GM21619 (cell line): ENCODE measurements at regions not wholly inside any gene's neighbourhood (a gene's known extent, or its start where the extent isn't known, plus 50 kb on each side); places are given as distances from the start of the nearest gene placed in this dataset.
"Not testable (repeated sequence)": the region's sequence is repeated elsewhere in the genome, so short reads cannot be mapped to it uniquely, and the experiment has no call there.

Experiments used
- ATAC-seq: cut with Tn5 transposase; IDR thresholded peaks from one replicate; pipeline ENCODE4 v1.9.1; 2021; ENCODE audit not compliant: unreplicated experiment

DNA sequence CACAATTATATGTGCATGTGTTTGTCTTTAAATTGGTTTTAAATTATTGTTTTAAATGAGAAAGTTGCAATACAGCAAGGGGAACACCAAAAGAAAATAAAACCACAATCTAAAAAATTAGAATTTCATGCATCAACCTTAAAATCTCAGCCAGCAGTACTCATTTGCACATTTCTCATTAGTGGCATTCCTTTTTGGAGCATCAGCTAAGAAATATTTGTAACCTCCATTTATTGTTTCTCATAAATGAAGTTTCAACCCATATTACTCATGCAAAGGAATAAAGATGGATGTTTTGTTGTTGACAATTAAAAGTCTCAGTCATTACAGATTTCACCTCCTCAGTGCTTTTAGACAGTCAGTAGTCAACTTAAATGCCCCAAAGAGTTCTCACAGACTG, 160.1 kb downstream of the TBX15 start:
- no peak for ATAC-seq

DNA sequence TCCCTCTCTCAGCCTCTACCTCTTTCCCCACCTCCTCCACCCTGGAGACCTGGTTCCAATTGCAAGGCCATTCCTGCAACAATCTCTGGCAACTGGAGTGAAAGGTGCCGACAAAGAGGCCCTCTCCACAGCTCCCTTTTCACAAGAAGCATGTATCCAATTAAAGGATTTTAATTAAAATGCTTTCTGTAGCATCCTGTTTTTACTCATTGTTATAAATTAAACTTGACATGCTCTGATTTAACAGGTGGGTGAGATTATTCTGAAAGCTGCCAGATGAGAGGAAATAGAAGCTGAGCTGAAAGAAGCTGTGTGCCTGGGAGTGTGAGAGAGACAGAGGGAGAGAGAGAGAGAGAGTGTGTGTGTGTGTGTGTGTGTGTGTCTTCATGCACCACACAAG, 160.5 kb downstream of the TBX15 start:
- ATAC-seq: no peak

DNA sequence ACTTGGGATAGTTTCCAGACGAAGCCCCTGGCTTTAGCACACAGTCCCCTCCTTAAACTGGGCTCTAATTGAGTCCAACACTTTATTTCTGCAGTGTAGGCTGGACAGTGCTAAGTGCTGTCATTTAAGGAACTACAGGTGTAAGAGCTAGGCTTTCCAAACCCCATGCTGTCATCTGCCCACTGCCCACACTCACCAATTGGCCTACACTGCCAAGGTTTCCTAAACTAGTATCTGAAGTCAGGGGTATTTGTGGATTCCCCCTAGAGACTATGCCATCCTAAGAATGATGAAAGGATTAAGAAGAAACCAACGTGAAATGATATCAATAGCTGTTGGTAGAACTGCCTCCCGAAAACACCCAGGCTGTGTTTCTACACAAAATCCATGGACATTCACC, 160.9 kb downstream of the TBX15 start:
- ATAC-seq: no peak

DNA sequence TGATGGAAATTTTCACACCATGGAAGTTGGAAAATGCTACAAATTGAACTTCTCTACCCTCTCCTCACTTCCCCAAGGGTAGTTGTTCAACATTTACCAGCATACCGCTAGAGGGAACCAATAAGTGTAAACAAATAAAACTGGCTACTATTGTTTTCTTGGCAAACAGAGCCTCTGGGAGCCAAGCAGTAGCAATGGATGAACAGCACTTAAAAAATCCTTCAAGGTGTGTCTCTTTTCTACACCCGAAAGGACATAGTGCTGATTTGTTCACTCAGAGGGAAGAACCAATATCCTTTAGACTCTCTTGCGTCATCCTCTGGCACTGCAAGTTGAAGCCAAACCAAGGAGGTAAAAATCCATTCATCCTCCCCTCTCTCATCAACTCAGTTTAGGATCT, 161.5 kb downstream of the TBX15 start:
- no peak for ATAC-seq

DNA sequence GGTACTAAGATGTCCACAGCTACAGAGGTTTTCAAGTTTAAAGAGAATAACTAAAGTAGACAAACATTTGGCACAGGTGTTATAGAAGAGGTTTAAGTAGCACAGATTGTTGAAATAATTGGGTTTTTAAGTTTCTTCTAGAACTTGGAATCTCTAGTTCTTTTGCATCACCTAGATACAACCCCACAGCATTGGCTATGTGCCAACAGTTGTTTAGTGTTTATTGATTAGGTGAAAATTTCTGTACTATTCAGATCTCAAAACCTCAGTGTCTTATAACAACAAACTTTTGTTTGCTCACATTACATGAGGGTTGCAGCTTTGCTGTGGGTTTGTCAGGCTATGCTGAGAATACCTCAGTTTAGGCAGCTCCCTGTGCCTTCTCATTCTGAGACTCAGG, 162.5 kb downstream of the TBX15 start:
- ATAC-seq: no peak

DNA sequence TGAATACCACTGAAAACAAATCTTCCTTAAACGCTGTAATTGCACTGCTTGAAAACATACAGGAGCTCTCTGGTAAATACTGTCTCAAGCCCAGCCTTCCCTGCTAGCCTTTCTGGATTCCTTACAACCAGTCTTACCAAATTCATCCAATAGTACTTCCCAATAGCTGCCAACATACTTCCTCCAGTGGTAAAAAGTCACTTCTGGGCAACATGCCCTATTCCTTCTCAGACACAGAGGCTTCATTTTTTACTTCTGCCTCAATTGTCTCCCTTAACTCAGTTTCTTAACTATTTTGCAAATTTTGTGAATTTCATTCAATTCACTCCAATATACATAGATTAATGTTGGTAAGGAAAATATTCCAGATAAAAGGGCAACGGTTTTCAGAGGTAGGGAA, 166.3 kb downstream of the TBX15 start:
- ATAC-seq: no peak

DNA sequence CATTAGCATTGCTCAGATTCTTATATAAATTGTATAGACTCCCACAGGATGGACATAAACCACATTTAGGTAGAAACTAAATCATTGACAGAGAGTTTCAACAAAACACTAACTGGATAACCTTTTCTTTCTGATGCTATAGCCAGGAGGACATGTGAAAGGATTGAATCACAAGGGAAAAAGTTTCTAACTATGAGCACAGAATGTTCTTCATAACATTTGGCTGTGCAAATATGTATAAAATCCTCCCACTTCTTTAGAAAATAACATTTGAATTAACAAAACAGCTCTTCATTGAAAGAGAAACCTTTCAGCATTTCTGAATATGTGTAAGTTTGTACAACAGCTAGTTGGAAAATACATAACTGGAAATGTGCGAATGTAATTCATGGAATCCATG, 167.3 kb downstream of the TBX15 start:
- no peak for ATAC-seq

DNA sequence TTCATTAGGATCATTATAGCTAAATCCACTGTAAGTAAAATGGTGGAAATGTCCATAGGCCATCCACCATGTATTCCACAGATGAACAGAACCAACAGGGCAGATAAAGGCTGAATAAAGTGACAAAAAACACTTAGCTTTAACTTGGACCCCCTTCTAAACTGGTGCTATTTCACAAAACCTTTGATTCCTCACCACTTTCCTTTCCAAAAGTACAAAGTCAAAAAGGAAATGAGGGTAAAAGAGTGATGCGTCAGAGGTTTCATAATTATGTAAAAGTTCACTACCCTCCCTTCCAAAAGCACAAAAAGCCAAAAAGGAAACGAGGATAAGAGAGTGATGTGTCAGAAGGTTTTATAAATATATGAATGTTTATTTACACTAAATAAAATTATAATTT, 172.2 kb downstream of the TBX15 start:
- ATAC-seq: no peak

DNA sequence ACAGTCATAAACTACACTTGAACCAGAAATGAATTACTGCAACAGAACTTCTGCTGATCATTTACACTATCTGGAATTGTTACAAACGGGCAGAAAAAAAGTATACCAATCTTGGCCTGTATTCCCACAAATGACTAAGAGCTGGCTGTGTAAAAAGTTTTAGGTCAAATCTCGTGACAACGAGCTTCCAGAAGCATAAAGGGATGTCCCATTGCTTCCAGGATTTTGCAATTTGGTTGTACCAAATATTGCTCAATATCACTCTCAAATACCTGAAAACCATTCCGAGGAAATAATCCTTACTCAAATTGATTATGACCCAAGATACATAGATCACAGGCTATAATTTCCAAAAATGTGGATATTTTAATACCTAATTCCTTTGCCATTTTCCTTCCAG, 175.6 kb downstream of the TBX15 start:
- no peak for ATAC-seq

DNA sequence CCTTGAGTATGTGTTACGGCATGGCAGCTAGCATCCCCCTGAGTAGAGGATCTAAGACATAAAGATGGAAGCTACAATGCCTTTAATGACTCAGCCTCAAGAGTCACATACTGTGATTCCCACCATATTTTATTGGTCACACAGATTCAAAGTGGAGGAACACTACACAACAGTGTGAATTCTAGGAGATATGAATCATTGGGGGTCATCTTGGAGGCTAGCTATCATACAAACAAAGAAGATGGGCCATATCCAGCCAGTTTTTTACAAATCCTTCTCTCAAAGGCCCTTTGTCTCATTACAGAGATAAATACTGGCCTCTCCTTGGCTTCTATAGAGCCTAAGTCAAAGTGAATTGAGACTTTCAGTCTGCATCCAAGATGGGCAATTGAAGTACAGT, 177.0 kb downstream of the TBX15 start:
- ATAC-seq: no peak

DNA sequence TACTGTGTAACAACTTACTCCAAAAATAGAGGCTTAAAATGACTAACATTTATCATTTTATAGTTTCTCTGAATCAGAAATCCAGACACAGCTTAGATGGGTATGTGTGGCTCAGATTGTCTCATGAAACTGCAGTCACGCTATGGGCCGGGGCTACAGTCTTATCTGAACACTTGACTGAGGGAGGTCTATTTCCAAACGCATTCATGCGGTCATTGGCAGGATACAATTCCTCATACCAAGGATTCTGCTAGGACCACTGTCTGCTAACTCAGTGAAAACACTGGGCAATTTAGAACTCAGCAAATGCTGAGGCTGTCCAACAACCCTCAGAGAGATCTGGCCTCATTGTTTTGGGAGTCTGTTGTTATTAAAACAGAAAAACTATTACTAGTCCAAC, 178.6 kb downstream of the TBX15 start:
- ATAC-seq: no peak

DNA sequence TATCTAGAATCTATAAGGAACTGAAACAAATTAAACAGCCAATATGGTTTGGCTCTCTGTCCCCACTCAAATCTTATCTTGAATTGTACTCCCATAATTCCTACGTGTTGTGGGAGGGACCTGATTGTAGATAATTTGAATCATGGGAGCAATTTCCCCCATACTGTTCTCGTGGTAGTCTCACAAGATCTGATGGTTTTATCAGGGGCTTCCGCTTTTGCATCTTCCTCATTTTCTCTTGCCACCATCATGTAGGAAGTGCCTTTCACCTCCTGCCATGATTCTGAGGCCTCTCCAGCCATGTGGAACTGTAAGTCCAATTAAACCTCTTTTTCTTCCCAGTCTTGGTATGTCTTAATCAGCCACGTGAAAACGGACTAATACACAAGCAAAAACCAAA, 185.0 kb downstream of the TBX15 start:
- not testable (repeated sequence) for ATAC-seq

DNA sequence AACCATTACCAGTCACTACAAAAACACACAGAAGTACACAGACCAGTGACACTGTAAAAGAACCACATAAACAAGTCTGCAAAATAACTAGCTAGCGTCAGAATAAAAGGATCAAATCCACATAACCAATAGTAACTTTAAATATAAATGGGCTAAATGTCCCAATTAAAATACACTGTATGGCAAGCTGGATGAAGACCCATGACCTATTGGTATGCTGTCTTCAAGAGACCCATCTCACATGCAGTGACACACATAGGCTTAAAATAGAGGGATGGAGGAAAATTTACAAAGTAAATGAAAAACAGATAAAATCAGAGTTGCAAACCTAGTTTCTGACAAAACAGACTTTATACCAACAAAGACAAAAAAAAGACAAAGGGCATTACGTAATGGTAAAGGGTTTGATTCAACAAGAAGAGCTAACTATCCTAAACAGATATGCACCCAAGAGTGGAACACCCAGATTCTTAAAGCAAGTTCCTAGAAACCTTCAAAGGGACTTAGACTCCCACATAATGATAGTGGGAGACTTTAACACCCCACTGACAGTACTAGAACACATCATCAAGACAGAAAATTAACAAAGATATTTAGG, 196.9 kb downstream of the TBX15 start:
- ATAC-seq: no peak

DNA sequence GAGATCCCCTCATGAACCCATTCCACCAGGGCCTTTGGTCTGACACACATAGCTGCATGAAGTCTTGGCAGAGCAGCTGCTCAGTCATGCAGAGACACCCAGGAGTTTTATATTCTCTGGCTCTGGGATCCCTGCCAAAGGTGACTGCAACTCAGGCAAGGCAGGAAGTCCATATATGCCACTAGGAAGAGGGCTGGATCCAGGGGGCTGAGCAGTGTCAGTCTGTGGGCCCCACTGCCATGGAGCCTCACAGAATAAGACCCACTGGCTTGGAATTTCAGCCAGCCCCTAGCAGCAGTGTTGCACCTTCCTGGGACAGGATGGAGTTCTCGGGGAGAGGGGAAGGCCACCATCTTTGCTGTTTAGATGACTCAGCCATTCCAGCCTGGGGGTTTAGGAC, 199.7 kb downstream of the TBX15 start:
- ATAC-seq: no peak

DNA sequence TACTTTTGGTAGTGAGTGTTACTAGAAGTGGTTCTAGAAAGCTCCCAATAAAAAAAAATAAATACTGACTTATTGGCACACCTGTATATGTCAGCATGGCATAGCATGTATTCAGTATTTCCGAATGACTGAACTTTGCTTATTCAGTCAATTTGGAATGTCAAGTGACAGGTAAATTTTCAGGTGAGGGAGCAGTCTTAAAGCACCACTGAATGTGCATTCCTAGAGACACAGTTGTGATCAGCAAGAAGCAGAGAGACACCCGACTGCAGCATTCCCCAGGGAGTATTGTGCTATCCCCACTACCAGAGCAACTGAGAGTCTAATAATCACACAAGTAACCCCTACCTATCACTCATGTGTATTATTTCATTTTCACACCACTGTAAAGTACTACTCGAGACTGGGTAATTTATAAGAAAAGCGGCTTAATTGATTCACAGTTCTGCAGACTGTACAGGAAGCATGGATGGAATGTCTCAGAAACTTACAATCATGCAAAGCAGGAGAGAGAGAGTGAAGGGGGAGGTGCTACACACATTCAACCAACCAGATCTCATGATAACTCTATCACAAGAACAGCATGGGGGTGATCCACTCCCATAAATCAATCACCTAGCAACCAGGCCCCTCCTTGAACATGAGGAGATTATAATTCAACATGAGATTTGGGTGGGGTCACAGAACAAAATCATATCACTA, 201.5 kb downstream of the TBX15 start:
- no peak for ATAC-seq

DNA sequence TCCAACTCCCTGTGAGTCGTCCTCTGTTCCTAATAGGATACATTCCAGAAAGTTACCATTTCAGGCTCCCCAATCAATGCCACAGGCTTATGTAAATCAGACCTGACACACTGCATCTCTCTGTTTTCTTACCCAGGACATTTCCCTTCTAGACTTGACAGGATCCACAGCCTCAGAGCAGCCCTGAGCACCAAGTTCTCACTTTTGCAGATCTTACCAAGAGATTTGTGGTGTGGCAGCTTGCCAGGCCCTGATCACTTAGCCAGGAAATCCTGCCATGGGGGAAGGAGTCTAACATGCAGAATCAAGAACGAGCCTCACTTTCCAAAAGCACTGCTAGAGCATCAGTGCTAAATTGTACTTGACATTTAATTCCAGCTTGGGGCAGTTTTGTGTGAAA, 202.9 kb downstream of the TBX15 start:
- no peak for ATAC-seq

DNA sequence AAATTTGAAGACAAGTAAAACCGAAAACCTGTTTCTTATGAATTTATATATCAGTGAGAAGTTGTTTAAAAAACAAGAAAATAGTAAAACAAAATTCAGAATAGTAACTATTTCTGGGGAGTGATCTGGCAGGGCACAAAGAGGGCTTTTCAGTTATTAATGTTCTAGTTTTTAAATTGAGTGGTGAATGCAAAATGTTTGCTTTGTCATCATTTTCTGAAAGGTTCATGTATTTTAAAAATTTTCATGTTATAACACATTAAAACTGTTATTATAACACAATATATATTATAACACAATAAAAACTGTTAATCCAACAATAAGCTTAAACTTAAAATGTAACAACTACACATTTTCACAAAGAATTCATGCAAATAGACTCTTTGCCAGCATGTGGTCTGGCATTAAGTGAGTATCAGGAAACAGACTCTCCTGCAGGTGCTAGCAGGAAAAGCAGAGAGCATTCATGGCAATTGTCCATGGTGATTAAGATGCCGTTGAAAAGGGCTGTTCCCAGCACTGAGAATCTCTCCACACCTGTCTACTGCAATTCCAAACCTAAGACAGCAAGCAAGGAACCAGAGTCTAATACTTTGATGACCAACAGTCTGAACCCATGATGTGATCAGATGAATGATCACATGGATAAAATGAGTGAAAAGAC, 204.9 kb downstream of the TBX15 start:
- ATAC-seq: no peak

DNA sequence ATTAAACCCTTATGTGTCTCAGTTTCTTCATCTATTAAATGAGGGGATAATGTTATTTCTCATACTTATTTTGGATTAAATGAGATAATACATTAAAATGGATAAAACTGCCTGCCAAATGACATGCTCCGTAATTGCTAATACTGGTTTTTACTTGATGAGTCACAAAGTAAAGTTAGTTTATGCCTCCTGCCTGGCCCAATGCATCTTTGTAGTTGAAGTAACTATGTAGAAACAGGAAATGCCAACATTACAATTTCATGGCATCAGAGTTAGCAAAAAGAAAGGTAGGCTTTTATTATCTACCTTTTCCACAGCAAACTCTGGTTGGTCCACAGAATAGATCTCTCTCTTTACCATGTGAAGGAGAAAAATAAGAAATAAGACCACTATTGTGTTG, 214.5 kb downstream of the TBX15 start:
- ATAC-seq: no peak

DNA sequence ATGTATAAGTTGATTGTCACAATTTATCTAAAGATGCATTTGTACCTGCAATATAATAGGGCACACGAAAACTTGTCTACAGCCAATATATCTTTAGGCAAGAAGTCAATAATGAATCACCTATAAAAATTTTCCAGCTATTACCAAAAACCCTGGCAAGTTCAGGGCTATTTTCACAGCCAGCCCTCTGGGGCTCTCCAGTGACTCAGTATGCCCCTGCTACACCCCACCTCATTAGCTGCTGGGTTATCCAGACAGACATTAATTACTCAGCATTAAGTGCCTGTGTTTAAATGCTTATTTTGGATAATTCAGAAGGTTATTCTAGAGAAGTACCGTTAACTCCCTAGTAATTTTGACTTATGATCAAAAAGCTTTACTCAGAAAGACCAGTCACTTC, 220.2 kb downstream of the TBX15 start:
- no peak for ATAC-seq

DNA sequence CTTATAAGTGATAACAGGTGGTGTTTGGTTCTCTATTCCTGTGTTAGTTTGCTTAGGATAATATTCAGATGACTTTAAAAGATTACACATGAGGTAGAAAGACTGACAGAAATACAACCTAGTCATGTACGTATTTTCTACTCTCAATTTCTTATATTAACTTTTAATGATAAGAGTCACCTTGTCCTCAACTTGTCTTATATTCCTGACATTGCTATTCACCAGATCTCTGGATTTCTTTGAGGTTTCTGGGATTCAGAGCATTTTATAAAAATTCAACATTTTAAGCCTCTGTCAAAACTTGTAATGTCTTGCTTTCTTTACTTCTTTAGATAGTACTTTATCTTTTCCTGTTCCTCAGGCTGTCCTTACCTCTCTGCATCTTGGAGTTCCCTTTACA, 234.2 kb downstream of the TBX15 start:
- ATAC-seq: no peak

DNA sequence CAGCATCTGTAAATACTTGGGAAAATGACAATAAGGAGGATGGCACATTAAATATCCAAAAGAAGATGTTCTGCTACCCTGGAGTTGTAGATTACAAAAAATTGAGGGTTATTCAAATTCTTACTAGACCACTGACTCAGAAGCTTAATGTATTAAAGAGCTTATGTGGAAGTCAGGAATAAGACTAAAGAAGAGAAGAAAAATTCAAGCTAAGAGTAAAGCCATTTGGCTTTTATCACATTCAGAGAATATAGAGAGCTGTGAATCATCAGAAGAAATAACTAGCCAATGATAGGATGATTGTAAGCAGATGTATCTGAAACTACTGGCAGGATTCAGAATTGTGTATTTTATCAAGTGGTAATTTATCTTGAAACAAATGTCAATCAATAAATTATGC, 237.0 kb downstream of the TBX15 start:
- ATAC-seq: no peak

DNA sequence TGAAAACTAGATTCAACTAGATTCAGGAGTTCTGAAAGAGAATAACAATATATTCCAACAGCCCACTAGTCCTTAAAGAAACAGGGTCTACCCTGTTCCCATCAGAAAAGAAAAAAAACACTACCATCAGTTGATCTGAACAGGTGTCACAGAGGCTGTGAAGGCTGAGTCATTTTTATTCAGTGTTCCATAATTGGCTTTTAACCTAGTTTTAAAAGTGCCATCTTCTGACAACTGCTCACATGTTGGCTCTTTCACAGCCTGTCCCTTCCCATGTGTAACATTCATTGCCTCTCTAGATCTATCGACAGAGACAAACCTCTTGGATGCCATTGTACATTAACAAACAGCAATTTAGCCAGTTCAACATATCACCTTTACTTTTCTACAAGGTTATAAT, 243.7 kb downstream of the TBX15 start:
- ATAC-seq: no peak

DNA sequence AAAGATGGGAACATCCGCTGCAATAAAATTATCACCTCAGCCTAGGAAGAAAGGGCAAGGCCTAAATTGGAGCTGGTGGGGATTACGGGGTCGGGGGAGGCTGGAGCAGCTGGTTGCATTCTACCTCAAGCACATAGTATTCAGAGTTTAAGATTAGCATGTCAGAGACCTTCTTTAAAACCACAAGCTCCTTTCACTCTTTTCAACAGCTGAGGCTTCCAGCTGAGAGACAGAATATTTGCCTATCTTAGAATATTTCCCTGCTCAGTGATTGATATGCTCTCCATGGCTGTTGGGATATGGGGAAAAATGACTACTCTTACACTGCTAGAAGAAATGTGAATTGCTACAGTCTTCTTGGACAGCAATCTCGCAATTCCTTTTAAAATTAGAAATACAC, 248.6 kb downstream of the TBX15 start:
- ATAC-seq: no peak
